SK-N-MC (cell line): ENCODE measurements at regions not wholly inside any gene's neighbourhood (a gene's known extent, or its start where the extent isn't known, plus 50 kb on each side); places are given as distances from the start of the nearest gene placed in this dataset.

Experiments
- EZH2 ChIP-seq: fragments of 200-600 bp; sonication (generic); IDR thresholded peaks from one replicate; pipeline ENCODE4 v1.6.1; 2017; ENCODE audit warnings: antibody characterized with exemption
- FOXP2 ChIP-seq: optimal IDR thresholded peaks from 2 replicates; pipeline ENCODE3; 2011; ENCODE audit warnings: mild to moderate bottlenecking, moderate library complexity; ENCODE audit not compliant: insufficient read depth; ENCODE audit errors: extremely low read length, control extremely low read depth
- POLR2AphosphoS5 ChIP-seq: IDR thresholded peaks from 2 replicates; pipeline ENCODE4 v1.6.1; 2012; ENCODE audit warnings: mild to moderate bottlenecking, low read depth, low read length, borderline replicate concordance

- TF ChIP-seq POLR2AphosphoS5 (no peak), EZH2 (no peak), FOXP2 (no peak)
These were observed 360.4 kb downstream of the CXCL12 start for GRCh38 chr10:44024356-44025116.
